Upper lobe of left lung (tissue), 4 donors: ENCODE measurements at regions not wholly inside any gene's neighbourhood (a gene's known extent, or its start where the extent isn't known, plus 50 kb on each side); places are given as distances from the start of the nearest gene placed in this dataset.

ENCODE experiments used
- CTCF ChIP-seq, 6 experiments: fragments of 450-650 bp in 4 of 6; fragments of 200-600 bp in 2 of 6; sonication (generic) in 2 of 6; IDR thresholded peaks; one replicate each; pipeline ENCODE4 v1.5.1; 2016 to 2019; ENCODE audit warnings: antibody characterized with exemption in 6 of 6
- POLR2A ChIP-seq, 4 donors: fragments of 450-650 bp; IDR thresholded peaks; one replicate each; pipeline ENCODE4 v1.5.1; 2016 to 2017; ENCODE audit warnings: antibody characterized with exemption in 4 of 4, mild to moderate bottlenecking in 2 of 4
- POLR2AphosphoS5 ChIP-seq, 2 donors: sonication (generic); formaldehyde crosslinking; IDR thresholded peaks; one replicate each; pipeline ENCODE4 v1.5.1; 2017; ENCODE audit warnings: antibody characterized with exemption in 2 of 2

GRCh38 chr12:97288531-97288930 is 174.1 kb upstream of the RMST start:
- TF ChIP-seq CTCF (IDR thresholded peaks at IDR 0.05): no peak
- TF ChIP-seq POLR2AphosphoS5 (IDR thresholded peaks at IDR 0.05): no peak
- TF ChIP-seq POLR2A (IDR thresholded peaks at IDR 0.05): no peak
